ENCODE measurements at regions not wholly inside any gene's neighbourhood (a gene's known extent, or its start where the extent isn't known, plus 50 kb on each side); places are given as distances from the start of the nearest gene placed in this dataset.

- DNase-seq (ENCODE audit: low read depth, low spot score): no peak
- no peaks in the 10 kb centered on the region for H3K4me1 Mint-ChIP-seq
- no peaks in the 10 kb centered on the region for H3K27me3 Mint-ChIP-seq (ENCODE audit: low read depth)
- no peak for TF ChIP-seq CTCF (conservative IDR thresholded peaks at IDR 0.05)
- no peaks in the 10 kb centered on the region for H3K36me3 Mint-ChIP-seq (ENCODE audit: low read depth)
- H3K27ac Mint-ChIP-seq (ENCODE audit: unreplicated experiment): no peak overlapping the region
- peaks cover 9% of the 10 kb centered on the region for H3K9me3 Mint-ChIP-seq
- no peak overlapping the region for H3K4me3 Mint-ChIP-seq
Observed at GRCh38 chr4:167581449-167581965, 347.2 kb upstream of the SPOCK3 start.

GRCh38 chr4:167587361-167587760, 353.1 kb upstream of the SPOCK3 start:
- no peaks in the 10 kb centered on the region for H3K4me1 Mint-ChIP-seq
- no peaks in the 10 kb centered on the region for H3K27me3 Mint-ChIP-seq (ENCODE audit: low read depth)
- H3K4me3 Mint-ChIP-seq: no peak overlapping the region
- H3K36me3 Mint-ChIP-seq (ENCODE audit: low read depth): no peaks in the 10 kb centered on the region
- H3K9me3 Mint-ChIP-seq: peaks cover 11% of the 10 kb centered on the region
- no peak for TF ChIP-seq CTCF (conservative IDR thresholded peaks at IDR 0.05)
- DNase-seq (ENCODE audit: low read depth, low spot score): no peak
- no peak overlapping the region for H3K27ac Mint-ChIP-seq (ENCODE audit: unreplicated experiment)

- TF ChIP-seq CTCF (conservative IDR thresholded peaks at IDR 0.05): no peak
- Mint-ChIP-seq H3K27ac (ENCODE audit: unreplicated experiment) (no peak overlapping the region), H3K4me3 (no peak overlapping the region), H3K9me3 (peaks cover 3% of the 10 kb centered on the region), H3K27me3 (ENCODE audit: low read depth) (no peaks in the 10 kb centered on the region), H3K36me3 (ENCODE audit: low read depth) (peaks cover 2% of the 10 kb centered on the region), H3K4me1 (no peaks in the 10 kb centered on the region)
- DNase-seq (ENCODE audit: low read depth, low spot score): no peak
Observed at GRCh38 chr4:167595898-167596297, 361.6 kb upstream of the SPOCK3 start.

- Mint-ChIP-seq H3K4me3 (no peak overlapping the region), H3K27me3 (ENCODE audit: low read depth) (no peaks in the 10 kb centered on the region), H3K36me3 (ENCODE audit: low read depth) (no peaks in the 10 kb centered on the region), H3K4me1 (no peaks in the 10 kb centered on the region), H3K9me3 (no peaks in the 10 kb centered on the region), H3K27ac (ENCODE audit: unreplicated experiment) (no peak overlapping the region)
- no peak for DNase-seq (ENCODE audit: low read depth, low spot score)
- TF ChIP-seq CTCF (conservative IDR thresholded peaks at IDR 0.05): no peak
Observed at GRCh38 chr4:167602157-167602556, 367.9 kb upstream of the SPOCK3 start.

GRCh38 chr4:167606551-167606950, 372.3 kb upstream of the SPOCK3 start:
- TF ChIP-seq CTCF (conservative IDR thresholded peaks at IDR 0.05): no peak
- no peaks in the 10 kb centered on the region for H3K4me1 Mint-ChIP-seq
- no peaks in the 10 kb centered on the region for H3K9me3 Mint-ChIP-seq
- H3K4me3 Mint-ChIP-seq: no peak overlapping the region
- DNase-seq (ENCODE audit: low read depth, low spot score): no peak
- H3K27me3 Mint-ChIP-seq (ENCODE audit: low read depth): no peaks in the 10 kb centered on the region
- H3K27ac Mint-ChIP-seq (ENCODE audit: unreplicated experiment): no peak overlapping the region
- no peaks in the 10 kb centered on the region for H3K36me3 Mint-ChIP-seq (ENCODE audit: low read depth)

- no peak overlapping the region for H3K27ac Mint-ChIP-seq (ENCODE audit: unreplicated experiment)
- H3K4me1 Mint-ChIP-seq: no peaks in the 10 kb centered on the region
- TF ChIP-seq CTCF (conservative IDR thresholded peaks at IDR 0.05): no peak
- peaks cover 4% of the 10 kb centered on the region for H3K9me3 Mint-ChIP-seq
- H3K36me3 Mint-ChIP-seq (ENCODE audit: low read depth): peaks cover 4% of the 10 kb centered on the region
- no peaks in the 10 kb centered on the region for H3K27me3 Mint-ChIP-seq (ENCODE audit: low read depth)
- H3K4me3 Mint-ChIP-seq: no peak overlapping the region
- no peak for DNase-seq (ENCODE audit: low read depth, low spot score)
Observed at GRCh38 chr4:167613381-167613780, 379.1 kb upstream of the SPOCK3 start.

All from neural crest cell (in vitro differentiated cells).